ENCODE measurements at regions not wholly inside any gene's neighbourhood (a gene's known extent, or its start where the extent isn't known, plus 50 kb on each side); places are given as distances from the start of the nearest gene placed in this dataset.

GRCh38 chr17:73749337-73749823 is 105.1 kb upstream of the SDK2 start (continued):
- TF ChIP-seq RAD21 (IDR thresholded peaks at IDR 0.05 in 1 of 2, conservative IDR thresholded peaks at IDR 0.05 in 1 of 2; ENCODE audit: low read depth in 2 of 2, low read length in 2 of 2): no peak
- no peak for TF ChIP-seq POLR2A (IDR thresholded peaks at IDR 0.05; ENCODE audit: control extremely low read depth in 1 of 2, low read depth in 2 of 2, low read length in 2 of 2)
- TF ChIP-seq SIRT6 (IDR thresholded peaks at IDR 0.05; ENCODE audit: low read length): no peak
- no peak for TF ChIP-seq SP1 (IDR thresholded peaks at IDR 0.05; ENCODE audit: low read depth, low read length)
- TF ChIP-seq ATF2 (IDR thresholded peaks at IDR 0.05; ENCODE audit: low read length): no peak
- no peak for TF ChIP-seq CHD7 (IDR thresholded peaks at IDR 0.05; ENCODE audit: insufficient replicate concordance, low read length)
